IPS-18c (cell line): ENCODE measurements at regions not wholly inside any gene's neighbourhood (a gene's known extent, or its start where the extent isn't known, plus 50 kb on each side); places are given as distances from the start of the nearest gene placed in this dataset.

Source experiments
- H3K4me3 ChIP-seq: 2 replicates; pipeline ENCODE4 v1.7.0; 2013; ENCODE audit warnings: low read depth, mild to moderate bottlenecking, low read length, moderate library complexity; ENCODE audit not compliant: insufficient read depth
- H3K9me3 ChIP-seq: one replicate; pipeline ENCODE4 v1.6.1; 2013; ENCODE audit warnings: mild to moderate bottlenecking, low read length, moderate library complexity; ENCODE audit not compliant: control insufficient read depth, insufficient read depth

DNA sequence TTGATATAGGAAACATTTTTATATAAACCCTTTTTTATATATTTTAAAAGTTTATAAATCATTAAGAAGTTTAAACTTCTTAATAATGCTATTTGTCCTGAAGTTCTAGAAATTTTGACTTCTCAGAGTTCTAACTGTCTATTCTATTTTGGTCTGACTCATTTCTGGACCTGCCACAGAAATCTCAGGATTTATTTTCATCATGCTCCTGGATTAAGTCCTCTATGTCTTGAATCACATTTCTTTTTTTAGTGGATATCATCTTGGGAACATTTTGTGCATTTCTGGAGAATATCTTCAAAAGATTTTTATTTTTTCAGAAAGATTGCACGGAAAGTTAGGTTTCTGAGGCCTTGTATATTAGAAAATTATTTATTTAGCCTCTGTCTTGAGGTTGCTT, 289.1 kb downstream of the NDFIP2 start:
- Histone ChIP-seq H3K4me3 (no peak overlapping the region), H3K9me3 (no peaks in the 10 kb centered on the region)

GRCh38 chr13:79767126-79767525, 286.2 kb downstream of the NDFIP2 start:
- Histone ChIP-seq H3K9me3 (no peaks in the 10 kb centered on the region), H3K4me3 (no peak overlapping the region)

GRCh38 chr13:79765331-79765730, 284.4 kb downstream of the NDFIP2 start:
- no peaks in the 10 kb centered on the region for H3K9me3 ChIP-seq
- H3K4me3 ChIP-seq = no peak overlapping the region

DNA sequence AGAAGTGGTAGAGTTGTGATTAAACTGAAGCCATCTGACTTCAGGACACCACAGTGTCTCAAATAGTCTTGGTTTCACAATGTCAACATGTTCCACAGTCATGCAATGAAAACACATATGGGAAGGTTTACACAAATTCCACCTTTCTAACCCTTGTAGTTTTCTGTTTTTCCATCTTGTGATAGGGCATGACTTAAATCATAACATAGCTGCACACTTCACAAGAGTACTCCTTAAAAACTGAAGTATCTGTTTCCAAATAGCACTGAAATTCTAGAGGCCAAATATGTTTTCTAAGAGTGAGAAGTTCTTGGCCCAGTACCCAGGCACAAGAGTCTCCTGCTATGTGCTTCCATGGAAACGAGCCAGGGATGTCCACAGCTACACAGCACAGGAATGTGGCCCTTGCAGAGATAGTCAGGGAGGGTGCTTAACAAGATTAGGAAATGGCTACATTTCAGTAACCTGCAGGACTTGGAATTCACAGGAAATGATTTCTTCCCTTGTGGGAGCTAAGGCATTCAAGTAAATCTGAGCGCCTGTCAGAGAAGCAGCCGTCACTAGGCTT, 269.1 kb downstream of the NDFIP2 start:
- no peaks in the 10 kb centered on the region for H3K9me3 ChIP-seq
- no peak overlapping the region for H3K4me3 ChIP-seq

DNA sequence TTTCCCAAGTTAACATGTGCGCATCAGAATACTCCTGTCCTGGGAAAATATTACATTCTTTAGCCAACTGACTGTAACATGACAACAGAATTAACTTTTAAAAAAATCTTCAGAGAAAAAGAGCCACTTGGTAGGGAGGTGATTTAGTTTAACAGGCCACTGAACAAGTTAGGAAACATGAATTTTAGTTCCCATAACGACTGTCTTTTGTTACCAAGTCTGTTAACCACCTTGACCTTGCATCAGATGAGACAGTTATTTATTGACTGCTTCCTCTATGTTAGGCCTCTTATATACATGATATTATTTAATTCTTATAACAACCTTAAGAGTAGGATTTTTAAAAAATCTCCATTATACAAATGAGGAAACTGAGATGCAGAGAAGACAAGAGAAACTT, 268.6 kb downstream of the NDFIP2 start:
- Histone ChIP-seq H3K9me3 (no peaks in the 10 kb centered on the region), H3K4me3 (no peak overlapping the region)

DNA sequence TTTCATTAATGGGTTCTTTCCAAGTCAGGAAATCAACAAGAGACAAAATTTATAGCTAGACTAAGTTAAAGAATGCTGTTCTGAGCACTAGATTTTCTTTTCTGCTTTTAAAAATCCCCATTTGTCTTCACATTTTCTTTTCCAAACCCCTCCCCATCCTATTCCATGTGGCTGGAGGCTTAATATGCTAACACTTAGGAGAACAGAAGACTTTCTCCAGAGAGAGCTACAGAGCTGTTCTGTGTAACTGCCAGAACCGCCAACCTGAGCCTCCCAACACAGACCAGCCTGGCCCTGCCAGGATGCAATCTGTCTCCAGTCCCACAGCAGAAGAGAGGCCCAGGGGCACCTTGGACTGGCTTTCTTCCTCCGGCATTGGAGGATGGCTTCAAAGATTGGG, 264.1 kb downstream of the NDFIP2 start:
- no peak overlapping the region for H3K4me3 ChIP-seq
- no peaks in the 10 kb centered on the region for H3K9me3 ChIP-seq

- Histone ChIP-seq H3K4me3 (no peak overlapping the region), H3K9me3 (no peaks in the 10 kb centered on the region)
These were observed 262.0 kb downstream of the NDFIP2 start for GRCh38 chr13:79742923-79743322.

- Histone ChIP-seq H3K9me3 (no peaks in the 10 kb centered on the region), H3K4me3 (no peak overlapping the region)
These were observed 260.0 kb downstream of the NDFIP2 start for GRCh38 chr13:79740991-79741390.

- H3K4me3 ChIP-seq = no peak overlapping the region
- H3K9me3 ChIP-seq = no peaks in the 10 kb centered on the region
These were observed 255.4 kb downstream of the NDFIP2 start for GRCh38 chr13:79736356-79736755.

GRCh38 chr13:79735228-79735627, 254.3 kb downstream of the NDFIP2 start:
- no peak overlapping the region for H3K4me3 ChIP-seq
- H3K9me3 ChIP-seq = no peaks in the 10 kb centered on the region

- Histone ChIP-seq H3K4me3 (no peak overlapping the region), H3K9me3 (no peaks in the 10 kb centered on the region)
These were observed 246.1 kb downstream of the NDFIP2 start for GRCh38 chr13:79727086-79727485.

GRCh38 chr13:79725841-79726240, 244.9 kb downstream of the NDFIP2 start:
- Histone ChIP-seq H3K4me3 (no peak overlapping the region), H3K9me3 (no peaks in the 10 kb centered on the region)

DNA sequence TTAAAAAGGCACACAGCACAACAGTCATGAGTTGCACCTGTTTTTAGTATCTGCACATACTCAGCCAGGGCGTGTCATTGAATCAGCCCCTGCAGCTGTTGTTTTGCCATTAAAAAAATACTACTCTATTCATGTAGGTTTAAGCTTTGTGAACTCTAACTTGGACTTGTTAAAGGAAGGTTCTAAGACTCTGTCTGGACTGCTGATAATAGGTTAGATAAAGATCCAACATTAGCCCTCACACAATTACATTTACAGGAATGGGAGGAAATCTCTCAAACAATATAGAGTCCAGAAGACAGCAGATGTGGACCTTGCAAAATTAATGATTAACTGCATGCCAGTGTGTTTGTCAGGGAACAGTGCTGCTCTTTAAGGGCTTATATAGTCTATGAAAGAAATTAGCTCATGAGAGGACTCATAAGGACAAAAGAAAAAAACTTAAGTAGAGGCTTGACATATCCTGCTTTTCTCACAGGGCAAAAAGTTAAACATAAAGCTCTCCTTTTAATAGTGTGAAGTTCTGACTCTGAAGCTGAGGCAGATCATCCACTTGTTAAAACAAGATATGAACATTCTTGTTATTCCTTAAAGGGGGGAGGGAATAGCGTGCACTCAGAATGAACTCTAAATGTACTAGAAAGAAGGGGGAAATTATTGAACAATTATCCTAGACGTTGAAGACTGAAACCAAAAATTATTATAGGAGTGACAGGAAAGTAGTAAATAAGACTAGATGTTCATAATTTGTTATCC, 243.6 kb downstream of the NDFIP2 start:
- Histone ChIP-seq H3K9me3 (no peaks in the 10 kb centered on the region), H3K4me3 (no peak overlapping the region)

DNA sequence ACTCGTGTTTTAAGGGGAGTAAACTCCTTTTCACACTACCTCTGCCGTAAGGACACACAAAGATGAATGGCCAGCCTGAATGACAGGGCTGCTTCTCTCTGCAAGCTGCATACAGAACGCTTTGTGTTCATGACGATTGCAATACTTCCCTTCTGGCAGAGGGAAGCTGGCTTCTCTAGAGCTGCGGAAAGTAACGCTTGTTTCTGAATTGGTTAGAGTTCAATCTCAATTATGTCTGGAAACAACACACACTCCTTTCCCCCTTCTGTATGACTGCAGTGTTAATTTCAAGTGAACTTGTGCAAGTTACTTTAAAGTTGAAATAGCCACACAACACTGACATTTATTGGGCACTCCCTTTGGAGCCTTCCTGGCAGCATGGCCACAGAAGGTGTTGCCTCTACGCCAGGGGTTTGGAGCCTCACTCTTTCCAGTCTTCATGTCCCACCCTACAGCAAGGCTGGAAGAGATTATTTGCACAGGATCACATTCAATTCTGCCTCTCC, 242.6 kb downstream of the NDFIP2 start:
- no peaks in the 10 kb centered on the region for H3K9me3 ChIP-seq
- H3K4me3 ChIP-seq = no peak overlapping the region

DNA sequence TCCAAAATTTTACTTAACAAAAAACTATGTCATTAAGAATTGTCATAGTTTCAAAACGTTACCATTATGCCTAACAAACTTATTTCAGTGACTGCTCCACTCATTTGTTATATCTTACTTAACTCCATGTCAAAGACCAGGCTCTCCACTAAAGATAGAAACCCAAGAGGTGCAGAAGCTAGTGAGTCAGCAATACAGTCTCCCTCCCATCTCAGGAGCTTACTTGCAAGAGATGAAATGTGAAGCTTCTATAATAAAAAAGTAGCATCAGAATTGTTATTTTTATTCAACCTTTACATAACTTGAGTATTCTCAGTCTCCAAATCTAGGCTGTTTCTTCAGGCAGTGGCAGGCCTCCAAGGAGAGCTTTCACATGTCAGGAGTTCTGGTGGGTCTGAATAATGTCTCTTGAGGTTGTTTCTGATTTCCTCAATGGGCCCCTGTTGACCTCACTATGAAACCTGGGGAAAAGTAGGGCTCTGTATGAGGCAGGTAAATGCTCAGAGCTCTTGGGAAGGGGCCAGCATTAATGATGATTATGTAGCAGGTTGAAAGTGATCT, 242.0 kb downstream of the NDFIP2 start:
- H3K9me3 ChIP-seq = no peaks in the 10 kb centered on the region
- H3K4me3 ChIP-seq = no peak overlapping the region

DNA sequence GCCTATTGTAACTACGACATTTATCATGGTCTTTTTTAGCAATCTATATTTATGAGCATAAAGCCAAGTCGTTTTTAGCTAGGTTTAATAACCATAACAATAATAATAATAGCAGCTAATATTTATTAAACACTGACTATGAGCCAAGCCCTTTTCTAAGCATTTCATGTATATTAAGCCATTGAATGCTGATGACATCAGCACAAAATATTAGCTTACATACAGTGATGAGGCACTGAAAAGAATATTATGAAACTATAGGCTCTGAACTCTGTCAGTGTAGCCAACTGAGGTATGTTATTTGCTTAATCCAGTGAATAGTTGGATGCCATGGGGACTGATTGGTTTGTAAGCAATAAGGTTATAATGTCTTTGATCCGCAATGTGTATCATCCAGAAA, 235.2 kb downstream of the NDFIP2 start:
- Histone ChIP-seq H3K4me3 (no peak overlapping the region), H3K9me3 (no peaks in the 10 kb centered on the region)

DNA sequence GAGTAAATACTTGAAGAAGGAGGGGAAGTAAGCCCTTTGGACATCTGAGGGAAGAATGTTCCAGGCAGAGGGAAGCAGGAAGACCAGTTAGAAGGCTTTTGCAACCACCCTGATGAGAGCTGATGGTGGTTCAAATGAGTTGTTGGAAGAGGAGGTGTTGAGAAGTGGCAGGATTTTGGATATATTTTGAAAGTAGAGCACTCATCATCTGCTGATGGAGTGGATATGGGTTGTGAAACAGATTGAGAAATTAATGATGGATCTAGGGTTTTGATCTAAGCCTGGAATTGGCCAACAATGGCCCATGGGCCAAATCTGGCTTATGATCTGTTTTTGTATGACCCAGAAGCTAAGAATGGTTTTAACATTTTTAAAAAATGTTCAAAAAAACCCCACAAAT, 230.7 kb downstream of the NDFIP2 start:
- H3K4me3 ChIP-seq = no peak overlapping the region
- H3K9me3 ChIP-seq = no peaks in the 10 kb centered on the region

GRCh38 chr13:79710376-79710775, 229.4 kb downstream of the NDFIP2 start:
- H3K4me3 ChIP-seq = no peak overlapping the region
- no peaks in the 10 kb centered on the region for H3K9me3 ChIP-seq
